ENCODE measurements at regions not wholly inside any gene's neighbourhood (a gene's known extent, or its start where the extent isn't known, plus 50 kb on each side); places are given as distances from the start of the nearest gene placed in this dataset.
A peak's percentile ranks its signal among the peaks of the same experiment; 100 is the strongest.
"Not testable (repeated sequence)": the region's sequence is repeated elsewhere in the genome, so short reads cannot be mapped to it uniquely, and the experiment has no call there.

- Histone ChIP-seq H3K9me3 (no peaks in the 10 kb centered on the region), H3K4me3 (no peak overlapping the region), H3K27ac (no peak overlapping the region), H3K27me3 (no peaks in the 10 kb centered on the region), H3K36me3 (no peaks in the 10 kb centered on the region), H3K4me1 (no peaks in the 10 kb centered on the region)
- TF ChIP-seq POLR2AphosphoS5 (IDR thresholded peaks at IDR 0.05): no peak
- TF ChIP-seq POLR2A (IDR thresholded peaks at IDR 0.05): no peak
- TF ChIP-seq CTCF (IDR thresholded peaks at IDR 0.05): no peak
- intact Hi-C loops (cut with DNase I; ENCODE audit: low total_unique reads): no loop called here
- DNase-seq (ENCODE audit: low spot score in 2 of 2): no peak
Measured at GRCh38 chr18:45341454-45341853, 273.8 kb upstream of the SLC14A2 start.

- H3K27me3 ChIP-seq: no peaks in the 10 kb centered on the region
- H3K4me1 ChIP-seq: no peaks in the 10 kb centered on the region
- H3K4me3 ChIP-seq: no peak overlapping the region
- no peak for TF ChIP-seq POLR2AphosphoS5 (IDR thresholded peaks at IDR 0.05)
- no peak for TF ChIP-seq POLR2A (IDR thresholded peaks at IDR 0.05)
- TF ChIP-seq CTCF (IDR thresholded peaks at IDR 0.05): no peak
- H3K9me3 ChIP-seq: no peaks in the 10 kb centered on the region
- intact Hi-C loops (cut with DNase I; ENCODE audit: low total_unique reads): no loop called here
- no peak overlapping the region for H3K27ac ChIP-seq
- DNase-seq (ENCODE audit: low spot score in 2 of 2): no peak
- no peaks in the 10 kb centered on the region for H3K36me3 ChIP-seq
Measured at GRCh38 chr18:45342166-45342565, 273.1 kb upstream of the SLC14A2 start.

- Histone ChIP-seq H3K4me3 (no peak overlapping the region), H3K27me3 (no peaks in the 10 kb centered on the region), H3K27ac (no peak overlapping the region), H3K36me3 (no peaks in the 10 kb centered on the region), H3K9me3 (no peaks in the 10 kb centered on the region), H3K4me1 (no peaks in the 10 kb centered on the region)
- TF ChIP-seq CTCF (IDR thresholded peaks at IDR 0.05) (no peak), POLR2AphosphoS5 (IDR thresholded peaks at IDR 0.05) (no peak), POLR2A (IDR thresholded peaks at IDR 0.05) (no peak)
- intact Hi-C loops (cut with DNase I; ENCODE audit: low total_unique reads): no loop called here
- no peak for DNase-seq (ENCODE audit: low spot score in 2 of 2)
Measured at GRCh38 chr18:45342653-45343052, 272.6 kb upstream of the SLC14A2 start.

- H3K9me3 ChIP-seq: no peaks in the 10 kb centered on the region
- H3K36me3 ChIP-seq: no peaks in the 10 kb centered on the region
- H3K27ac ChIP-seq: no peak overlapping the region
- intact Hi-C loops (cut with DNase I; ENCODE audit: low total_unique reads): no loop called here
- DNase-seq (ENCODE audit: low spot score in 2 of 2): no peak
- no peaks in the 10 kb centered on the region for H3K27me3 ChIP-seq
- H3K4me3 ChIP-seq: no peak overlapping the region
- no peaks in the 10 kb centered on the region for H3K4me1 ChIP-seq
- TF ChIP-seq POLR2AphosphoS5 (IDR thresholded peaks at IDR 0.05) (no peak), CTCF (IDR thresholded peaks at IDR 0.05) (no peak), POLR2A (IDR thresholded peaks at IDR 0.05) (no peak)
Measured at GRCh38 chr18:45343365-45343764, 271.9 kb upstream of the SLC14A2 start.

- H3K9me3 ChIP-seq; H3K27me3 ChIP-seq; H3K4me3 ChIP-seq; H3K27ac ChIP-seq; H3K36me3 ChIP-seq; intact Hi-C loops (cut with DNase I; ENCODE audit: low total_unique reads); H3K4me1 ChIP-seq; DNase-seq (ENCODE audit: low spot score in 2 of 2): not testable (repeated sequence)
Measured at GRCh38 chr18:45344680-45345079, 270.6 kb upstream of the SLC14A2 start.

GRCh38 chr18:45349019-45349418 is 266.3 kb upstream of the SLC14A2 start:
- Histone ChIP-seq H3K27me3 (no peaks in the 10 kb centered on the region), H3K9me3 (no peaks in the 10 kb centered on the region), H3K4me1 (no peaks in the 10 kb centered on the region), H3K4me3 (no peak overlapping the region), H3K27ac (no peak overlapping the region), H3K36me3 (no peaks in the 10 kb centered on the region)
- intact Hi-C loops (cut with DNase I; ENCODE audit: low total_unique reads): no loop called here
- TF ChIP-seq POLR2AphosphoS5 (IDR thresholded peaks at IDR 0.05) (peak in 1 of 3 donors; percentile 56), POLR2A (IDR thresholded peaks at IDR 0.05) (no peak)
- no peak for DNase-seq (ENCODE audit: low spot score in 2 of 2)

All from breast epithelium (tissue), 4 donors.